ENCODE measurements at regions not wholly inside any gene's neighbourhood (a gene's known extent, or its start where the extent isn't known, plus 50 kb on each side); places are given as distances from the start of the nearest gene placed in this dataset.
"Not testable (repeated sequence)": the region's sequence is repeated elsewhere in the genome, so short reads cannot be mapped to it uniquely, and the experiment has no call there.

GRCh38 chr13:63853816-63854215, 2438.2 kb upstream of the PCDH20 start:
- DNase-seq: no peak

- no peak for DNase-seq
These were observed 2435.9 kb upstream of the PCDH20 start for GRCh38 chr13:63851526-63851925.

GRCh38 chr13:63843766-63844699, 2428.4 kb upstream of the PCDH20 start:
- DNase-seq: no peak

- DNase-seq: no peak
These were observed 2426.5 kb upstream of the PCDH20 start for GRCh38 chr13:63842102-63842501.

- DNase-seq: no peak
These were observed 2425.1 kb upstream of the PCDH20 start for GRCh38 chr13:63840551-63841421.

GRCh38 chr13:63838366-63839110, 2422.9 kb upstream of the PCDH20 start:
- no peak for DNase-seq

GRCh38 chr13:63837701-63838100, 2422.1 kb upstream of the PCDH20 start:
- DNase-seq: not testable (repeated sequence)

GRCh38 chr13:63829609-63830008, 2414.0 kb upstream of the PCDH20 start:
- DNase-seq: not testable (repeated sequence)

GRCh38 chr13:63821785-63822184, 2406.1 kb upstream of the PCDH20 start:
- DNase-seq: not testable (repeated sequence)

GRCh38 chr13:63811428-63812004, 2395.9 kb upstream of the PCDH20 start:
- not testable (repeated sequence) for DNase-seq

GRCh38 chr13:63791134-63791533, 2375.5 kb upstream of the PCDH20 start:
- not testable (repeated sequence) for DNase-seq

- DNase-seq: no peak
These were observed 2358.5 kb upstream of the PCDH20 start for GRCh38 chr13:63774133-63774532.

- no peak for DNase-seq
These were observed 2357.8 kb upstream of the PCDH20 start for GRCh38 chr13:63773476-63773875.

- not testable (repeated sequence) for DNase-seq
These were observed 2342.0 kb upstream of the PCDH20 start for GRCh38 chr13:63757683-63758082.

GRCh38 chr13:63749857-63750256, 2334.2 kb upstream of the PCDH20 start:
- DNase-seq: not testable (repeated sequence)

GRCh38 chr13:63741814-63742101, 2326.1 kb upstream of the PCDH20 start:
- DNase-seq: not testable (repeated sequence)

GRCh38 chr13:63741029-63741813, 2325.6 kb upstream of the PCDH20 start:
- DNase-seq: no peak

GRCh38 chr13:63739112-63739735, 2323.6 kb upstream of the PCDH20 start:
- not testable (repeated sequence) for DNase-seq

- no peak for DNase-seq
These were observed 2321.8 kb upstream of the PCDH20 start for GRCh38 chr13:63737418-63737817.

- no peak for DNase-seq
These were observed 2316.2 kb upstream of the PCDH20 start for GRCh38 chr13:63731896-63732295.

- not testable (repeated sequence) for DNase-seq
These were observed 2296.5 kb upstream of the PCDH20 start for GRCh38 chr13:63712159-63712558.

Measured in suppressor macrophage (primary cell).